AG09309 (cell line): ENCODE measurements at regions not wholly inside any gene's neighbourhood (a gene's known extent, or its start where the extent isn't known, plus 50 kb on each side); places are given as distances from the start of the nearest gene placed in this dataset.
A peak's percentile ranks its signal among the peaks of the same experiment; 100 is the strongest.

Source experiments
- DNase-seq: peaks from one replicate; pipeline ENCODE4 v3.0.0-alpha.2; 2010; ENCODE audit warnings: low read depth
- H3K4me3 ChIP-seq: 2 replicates; pipeline ENCODE4 v1.5.1; 2011; ENCODE audit warnings: mild to moderate bottlenecking, low read depth, low read length, moderate library complexity; ENCODE audit not compliant: control insufficient read depth
- TF ChIP-seq, protein P1 (sequence below): IDR thresholded peaks from 2 replicates; pipeline ENCODE4 v1.5.1; 2011; ENCODE audit warnings: mild to moderate bottlenecking, low read depth, low read length, inconsistent platforms; ENCODE audit not compliant: insufficient read depth, control insufficient read depth; ENCODE audit errors: missing control alignments

- H3K4me3 ChIP-seq, result no peak overlapping the region
- TF ChIP-seq, protein P1, sequence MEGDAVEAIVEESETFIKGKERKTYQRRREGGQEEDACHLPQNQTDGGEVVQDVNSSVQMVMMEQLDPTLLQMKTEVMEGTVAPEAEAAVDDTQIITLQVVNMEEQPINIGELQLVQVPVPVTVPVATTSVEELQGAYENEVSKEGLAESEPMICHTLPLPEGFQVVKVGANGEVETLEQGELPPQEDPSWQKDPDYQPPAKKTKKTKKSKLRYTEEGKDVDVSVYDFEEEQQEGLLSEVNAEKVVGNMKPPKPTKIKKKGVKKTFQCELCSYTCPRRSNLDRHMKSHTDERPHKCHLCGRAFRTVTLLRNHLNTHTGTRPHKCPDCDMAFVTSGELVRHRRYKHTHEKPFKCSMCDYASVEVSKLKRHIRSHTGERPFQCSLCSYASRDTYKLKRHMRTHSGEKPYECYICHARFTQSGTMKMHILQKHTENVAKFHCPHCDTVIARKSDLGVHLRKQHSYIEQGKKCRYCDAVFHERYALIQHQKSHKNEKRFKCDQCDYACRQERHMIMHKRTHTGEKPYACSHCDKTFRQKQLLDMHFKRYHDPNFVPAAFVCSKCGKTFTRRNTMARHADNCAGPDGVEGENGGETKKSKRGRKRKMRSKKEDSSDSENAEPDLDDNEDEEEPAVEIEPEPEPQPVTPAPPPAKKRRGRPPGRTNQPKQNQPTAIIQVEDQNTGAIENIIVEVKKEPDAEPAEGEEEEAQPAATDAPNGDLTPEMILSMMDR, result no peak
- no peak for DNase-seq
Observed at GRCh38 chr21:27196651-27197050, 229.8 kb upstream of the ADAMTS5 start.

DNA sequence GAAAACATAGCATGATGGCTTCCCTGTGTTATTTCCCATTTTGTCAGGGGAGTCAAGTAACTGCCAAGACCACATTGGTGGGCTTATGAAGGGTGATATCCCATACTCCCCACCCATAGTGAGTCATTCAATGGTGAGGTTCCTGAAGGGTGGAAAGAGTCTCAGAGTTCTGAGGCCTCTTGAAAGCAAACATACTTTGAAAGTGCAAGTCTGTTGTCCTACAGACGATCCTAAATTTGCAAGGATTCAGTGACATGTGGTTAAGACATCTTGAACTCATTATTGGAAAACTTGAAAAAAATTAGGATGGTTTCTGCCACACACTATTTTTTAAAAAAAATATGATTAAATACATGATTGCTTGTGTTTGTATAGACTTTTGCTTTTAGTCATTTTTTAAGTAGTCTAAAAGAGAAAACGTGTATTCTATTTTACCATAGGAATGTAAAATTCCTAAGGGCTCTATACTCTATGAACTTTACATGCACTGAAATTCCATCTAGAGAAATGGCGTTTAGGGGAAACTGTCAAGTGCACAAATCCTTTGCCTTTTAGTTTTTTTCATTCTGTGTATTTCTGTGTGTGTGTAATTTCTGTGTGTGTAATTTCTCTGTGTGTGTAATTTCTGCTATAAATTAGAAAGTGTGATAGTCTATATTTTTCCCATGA, 225.5 kb upstream of the ADAMTS5 start:
- no peak for DNase-seq
- H3K4me3 ChIP-seq, result no peak overlapping the region
- TF ChIP-seq, protein P1, result no peak

DNA sequence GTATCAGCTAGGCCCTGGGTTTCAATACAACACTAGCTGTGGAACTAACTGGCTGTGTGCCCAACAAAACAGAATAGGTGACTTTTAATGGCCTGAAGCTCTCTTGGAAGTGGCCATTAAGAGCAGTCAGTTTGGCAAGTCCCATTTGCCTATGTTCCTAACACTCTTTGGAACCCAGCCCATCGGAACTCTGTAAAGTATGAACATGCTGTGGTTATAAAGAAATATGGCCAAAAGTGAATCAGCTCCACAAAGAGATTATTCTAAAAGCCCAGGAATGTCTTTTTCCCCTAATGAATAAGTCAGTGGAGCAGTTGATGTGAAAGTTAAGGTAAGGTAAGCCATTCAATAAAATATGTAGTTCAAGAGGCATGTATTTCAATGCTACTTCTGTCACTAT, 223.7 kb upstream of the ADAMTS5 start:
- peak; percentile 65 for DNase-seq
- H3K4me3 ChIP-seq, result no peak overlapping the region
- TF ChIP-seq, protein P1, result no peak

DNA sequence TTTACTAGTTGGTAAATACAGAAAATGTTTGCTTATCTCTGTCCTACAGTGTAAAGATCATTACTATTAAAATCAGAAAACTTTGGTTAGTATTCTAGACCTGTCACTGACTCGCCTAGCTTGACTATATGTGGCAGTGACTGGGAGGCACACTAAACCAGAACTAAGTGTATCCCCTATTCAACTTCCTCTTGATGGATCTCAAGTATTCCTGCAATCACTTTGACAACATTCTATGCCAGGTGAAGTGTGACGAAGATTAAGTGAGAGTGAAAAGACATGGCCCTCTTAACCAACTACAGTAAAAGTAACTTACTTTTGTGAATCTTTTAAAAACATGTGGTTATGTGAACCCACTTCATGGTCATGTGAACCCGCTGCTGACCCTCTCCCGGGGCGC, 223.0 kb upstream of the ADAMTS5 start:
- no peak for DNase-seq
- TF ChIP-seq, protein P1, result no peak
- H3K4me3 ChIP-seq, result no peak overlapping the region

DNA sequence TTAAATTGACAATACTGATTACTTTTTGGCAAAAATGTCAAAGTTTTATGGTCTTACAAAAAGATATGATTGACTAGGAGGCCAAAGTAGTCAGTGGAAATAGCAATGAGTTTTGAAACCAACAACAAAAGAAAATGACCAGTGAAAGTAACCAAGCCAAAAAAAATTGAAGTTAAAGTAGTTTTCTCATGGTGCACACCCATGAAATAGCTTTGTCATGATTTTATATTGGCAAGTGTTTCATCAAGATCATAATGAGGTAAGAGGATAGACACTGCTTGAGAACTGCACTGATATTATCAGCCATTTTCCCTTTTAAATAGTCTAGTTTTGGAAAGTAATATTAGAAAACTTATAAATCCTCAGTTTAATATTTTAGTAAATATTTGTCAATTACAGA, 206.2 kb upstream of the ADAMTS5 start:
- no peak for DNase-seq
- H3K4me3 ChIP-seq, result no peak overlapping the region
- TF ChIP-seq, protein P1, result no peak

DNA sequence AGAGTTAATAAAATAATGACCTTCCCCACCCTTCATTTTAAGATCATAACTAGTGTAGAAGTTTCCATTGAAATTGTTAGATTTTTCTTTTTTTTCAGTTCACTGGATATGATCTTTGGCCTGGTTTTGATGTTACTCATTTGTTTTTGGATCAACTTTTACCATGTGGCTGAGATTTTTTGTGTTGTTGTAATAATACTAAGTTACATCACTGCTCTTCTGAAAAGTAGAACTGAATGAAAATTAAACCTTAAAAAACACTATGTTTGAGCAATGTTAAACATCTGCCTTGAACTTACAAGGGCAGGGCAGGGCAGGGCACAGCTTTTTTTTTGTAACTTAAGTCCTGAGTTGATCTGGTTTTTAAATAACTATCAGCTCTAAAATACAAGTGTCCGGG, 204.8 kb upstream of the ADAMTS5 start:
- no peak for DNase-seq
- TF ChIP-seq, protein P1, result no peak

More for the DNA sequence above, 204.8 kb upstream of the ADAMTS5 start:
- no peak overlapping the region for H3K4me3 ChIP-seq
